Mesendoderm (in vitro differentiated cells): ENCODE measurements at regions not wholly inside any gene's neighbourhood (a gene's known extent, or its start where the extent isn't known, plus 50 kb on each side); places are given as distances from the start of the nearest gene placed in this dataset.
A peak's percentile ranks its signal among the peaks of the same experiment; 100 is the strongest.

Experiments
- DNase-seq: peaks from one replicate; pipeline ENCODE4 v3.0.0; 2013
- H2AK5ac ChIP-seq: 2 replicates; pipeline ENCODE4 v1.6.1; 2013; ENCODE audit warnings: low read length, inconsistent platforms
- H2BK120ac ChIP-seq: 2 replicates; pipeline ENCODE4 v1.6.1; 2013; ENCODE audit warnings: low read depth, mild to moderate bottlenecking, low read length, moderate library complexity, mixed read lengths
- H2BK15ac ChIP-seq: replicated peaks from 2 replicates; pipeline ENCODE4 v1.6.1; 2013; ENCODE audit warnings: low read depth, mild to moderate bottlenecking, moderate library complexity
- H2BK5ac ChIP-seq: 2 replicates; pipeline ENCODE4 v1.6.1; 2013; ENCODE audit warnings: low read length, inconsistent platforms
- H3K18ac ChIP-seq: 2 replicates; pipeline ENCODE4 v1.6.1; 2013; ENCODE audit warnings: mild to moderate bottlenecking, low read length, mixed read lengths
- H3K23ac ChIP-seq: one replicate; pipeline ENCODE4 v1.6.1; 2013; ENCODE audit warnings: low read length
- H3K27ac ChIP-seq: 2 replicates; pipeline ENCODE4 v1.5.1; 2013; ENCODE audit warnings: low read depth, mild to moderate bottlenecking, inconsistent platforms, low read length, moderate library complexity
- H3K27me3 ChIP-seq: 2 replicates; pipeline ENCODE4 v1.6.1; 2013; ENCODE audit warnings: low read length, control low read depth, mild to moderate bottlenecking, inconsistent platforms; ENCODE audit not compliant: insufficient read depth, poor library complexity
- H3K36me3 ChIP-seq: 2 replicates; pipeline ENCODE4 v1.6.1; 2013; ENCODE audit warnings: low read length, inconsistent platforms; ENCODE audit not compliant: control insufficient read depth, insufficient read depth
- H3K4ac ChIP-seq: one replicate; pipeline ENCODE4 v1.6.1; 2013; ENCODE audit warnings: low read depth, mild to moderate bottlenecking, low read length, moderate library complexity
- H3K4me1 ChIP-seq: 2 replicates; pipeline ENCODE4 v1.6.1; 2013; ENCODE audit warnings: low read depth, low read length, inconsistent platforms; ENCODE audit not compliant: control insufficient read depth
- H3K4me2 ChIP-seq: 2 replicates; pipeline ENCODE4 v1.6.1; 2013; ENCODE audit warnings: low read length
- H3K4me3 ChIP-seq: 2 replicates; pipeline ENCODE4 v1.5.1; 2013; ENCODE audit warnings: mild to moderate bottlenecking, low read length
- H3K56ac ChIP-seq: one replicate; pipeline ENCODE4 v1.6.1; 2013; ENCODE audit warnings: low read length
- H3K79me1 ChIP-seq: 2 replicates; pipeline ENCODE4 v1.6.1; 2013; ENCODE audit warnings: low read length, inconsistent platforms
- H3K79me2 ChIP-seq: 2 replicates; pipeline ENCODE4 v1.6.1; 2013; ENCODE audit warnings: mild to moderate bottlenecking, low read length; ENCODE audit not compliant: control insufficient read depth, insufficient read depth
- H3K9ac ChIP-seq: 2 replicates; pipeline ENCODE4 v1.6.1; 2013; ENCODE audit warnings: low read length, inconsistent platforms
- H4K5ac ChIP-seq: one replicate; pipeline ENCODE4 v1.6.1; 2013; ENCODE audit warnings: low read length
- H4K8ac ChIP-seq: one replicate; pipeline ENCODE4 v1.6.1; 2013; ENCODE audit warnings: low read depth, mild to moderate bottlenecking, control low read depth, low read length, moderate library complexity
- WGBS: extraction: QIAGEN DNeasy Blood & Tissue Kit; methylation state at CpG from one replicate; pipeline ENCODE4 v1.1.7; 2013; ENCODE audit warnings: low lambda C conversion rate, missing lambda C conversion rate; ENCODE audit not compliant: insufficient coverage; ENCODE audit errors: extremely low coverage; 5-methylcytosine and 5-hydroxymethylcytosine counted together

GRCh38 chr15:61410662-61411061 is 181.6 kb upstream of the RORA start:
- no peaks in the 10 kb centered on the region for H3K27me3 ChIP-seq
- H3K27ac ChIP-seq: no peak overlapping the region
- no peak overlapping the region for H2BK15ac ChIP-seq
- H2AK5ac ChIP-seq: no peak overlapping the region
- H3K56ac ChIP-seq: no peak overlapping the region
- no CpG with 5 or more reads among the region's 2 CpGs for WGBS
- no peaks in the 10 kb centered on the region for H3K36me3 ChIP-seq
- no peak overlapping the region for H4K8ac ChIP-seq
- H2BK5ac ChIP-seq: no peak overlapping the region
- H3K18ac ChIP-seq: no peak overlapping the region
- no peak overlapping the region for H3K4me3 ChIP-seq
- no peak overlapping the region for H3K4me2 ChIP-seq
- no peaks in the 10 kb centered on the region for H3K4me1 ChIP-seq
- peak; percentile 21 for DNase-seq
- H4K5ac ChIP-seq: no peak overlapping the region
- no peak overlapping the region for H2BK120ac ChIP-seq
- H3K23ac ChIP-seq: no peak overlapping the region
- no peaks in the 10 kb centered on the region for H3K79me2 ChIP-seq
- no peak overlapping the region for H3K4ac ChIP-seq
- no peak overlapping the region for H3K9ac ChIP-seq
- H3K79me1 ChIP-seq: no peaks in the 10 kb centered on the region

GRCh38 chr15:61404567-61404966 is 175.5 kb upstream of the RORA start:
- H3K27ac ChIP-seq: no peak overlapping the region
- no peak overlapping the region for H3K18ac ChIP-seq
- no peak overlapping the region for H2BK15ac ChIP-seq
- H3K4me3 ChIP-seq: no peak overlapping the region
- no peak overlapping the region for H2BK5ac ChIP-seq
- no peak overlapping the region for H3K23ac ChIP-seq
- H3K9ac ChIP-seq: no peak overlapping the region
- no peak overlapping the region for H3K56ac ChIP-seq
- H3K4me1 ChIP-seq: no peaks in the 10 kb centered on the region
- no peaks in the 10 kb centered on the region for H3K27me3 ChIP-seq
- H3K4ac ChIP-seq: no peak overlapping the region
- H2AK5ac ChIP-seq: no peak overlapping the region
- no peak overlapping the region for H4K8ac ChIP-seq
- H3K36me3 ChIP-seq: no peaks in the 10 kb centered on the region
- no peaks in the 10 kb centered on the region for H3K79me2 ChIP-seq
- peak; percentile 23 for DNase-seq
- H3K79me1 ChIP-seq: no peaks in the 10 kb centered on the region
- no peak overlapping the region for H2BK120ac ChIP-seq
- no CpG with 5 or more reads among the region's 2 CpGs for WGBS
- H3K4me2 ChIP-seq: no peak overlapping the region
- no peak overlapping the region for H4K5ac ChIP-seq

- H3K36me3 ChIP-seq: no peaks in the 10 kb centered on the region
- H2BK120ac ChIP-seq: no peak overlapping the region
- H3K4me1 ChIP-seq: no peaks in the 10 kb centered on the region
- H3K27ac ChIP-seq: no peak overlapping the region
- no peak overlapping the region for H3K23ac ChIP-seq
- H3K27me3 ChIP-seq: no peaks in the 10 kb centered on the region
- H2AK5ac ChIP-seq: no peak overlapping the region
- H3K79me2 ChIP-seq: no peaks in the 10 kb centered on the region
- H3K4ac ChIP-seq: no peak overlapping the region
- no peak overlapping the region for H4K8ac ChIP-seq
- no peaks in the 10 kb centered on the region for H3K79me1 ChIP-seq
- H3K56ac ChIP-seq: no peak overlapping the region
- no peak overlapping the region for H4K5ac ChIP-seq
- no peak overlapping the region for H3K4me3 ChIP-seq
- H3K9ac ChIP-seq: no peak overlapping the region
- H3K4me2 ChIP-seq: no peak overlapping the region
- H2BK15ac ChIP-seq: no peak overlapping the region
- no peak overlapping the region for H3K18ac ChIP-seq
- H2BK5ac ChIP-seq: no peak overlapping the region
- no CpG with 5 or more reads among the region's 6 CpGs for WGBS
- DNase-seq: no peak
Measured at GRCh38 chr15:61403884-61404283, 174.8 kb upstream of the RORA start.

- H3K36me3 ChIP-seq: no peaks in the 10 kb centered on the region
- H3K27ac ChIP-seq: no peak overlapping the region
- no peak overlapping the region for H3K23ac ChIP-seq
- H4K8ac ChIP-seq: no peak overlapping the region
- no peak overlapping the region for H2BK120ac ChIP-seq
- no peaks in the 10 kb centered on the region for H3K4me1 ChIP-seq
- H3K18ac ChIP-seq: no peak overlapping the region
- no peaks in the 10 kb centered on the region for H3K79me2 ChIP-seq
- H2BK15ac ChIP-seq: no peak overlapping the region
- H3K56ac ChIP-seq: no peak overlapping the region
- no peak overlapping the region for H3K4me3 ChIP-seq
- no peak overlapping the region for H4K5ac ChIP-seq
- no peak overlapping the region for H3K4ac ChIP-seq
- H2BK5ac ChIP-seq: no peak overlapping the region
- H3K27me3 ChIP-seq: no peaks in the 10 kb centered on the region
- WGBS: no CpG with 5 or more reads among the region's 6 CpGs
- no peak overlapping the region for H2AK5ac ChIP-seq
- H3K9ac ChIP-seq: no peak overlapping the region
- H3K4me2 ChIP-seq: no peak overlapping the region
- no peaks in the 10 kb centered on the region for H3K79me1 ChIP-seq
- no peak for DNase-seq
Measured at GRCh38 chr15:61401903-61402698, 173.0 kb upstream of the RORA start.

- no peak for DNase-seq
- Histone ChIP-seq H3K4me1 (no peaks in the 10 kb centered on the region), H3K4ac (no peak overlapping the region), H3K27me3 (no peaks in the 10 kb centered on the region), H3K56ac (no peak overlapping the region), H3K4me3 (no peak overlapping the region), H3K4me2 (no peak overlapping the region), H3K36me3 (no peaks in the 10 kb centered on the region), H3K9ac (no peak overlapping the region), H3K18ac (no peak overlapping the region), H2BK120ac (no peak overlapping the region), H2BK15ac (no peak overlapping the region), H3K23ac (no peak overlapping the region), H4K8ac (no peak overlapping the region), H4K5ac (no peak overlapping the region), H3K79me1 (no peaks in the 10 kb centered on the region), H2AK5ac (no peak overlapping the region), H3K27ac (no peak overlapping the region), H2BK5ac (no peak overlapping the region), H3K79me2 (no peaks in the 10 kb centered on the region)
Measured at GRCh38 chr15:61398310-61398709, 169.2 kb upstream of the RORA start.
